Progenitor cell of endocrine pancreas (in vitro differentiated cells): ENCODE measurements at regions not wholly inside any gene's neighbourhood (a gene's known extent, or its start where the extent isn't known, plus 50 kb on each side); places are given as distances from the start of the nearest gene placed in this dataset.

Source experiments
- DNase-seq: peaks from one replicate; pipeline ENCODE4 v3.0.0; 2021; ENCODE audit warnings: low spot score; ENCODE audit not compliant: unreplicated experiment
- H3K27ac Mint-ChIP-seq: 2 replicates; pipeline ENCODE4 v1.8.0; 2021; ENCODE audit warnings: mild to moderate bottlenecking, moderate library complexity, mixed read lengths
- H3K27me3 Mint-ChIP-seq: 2 replicates; pipeline ENCODE4 v1.8.0; 2021; ENCODE audit warnings: mixed read lengths
- H3K36me3 Mint-ChIP-seq: 2 replicates; pipeline ENCODE4 v1.8.0; 2022; ENCODE audit warnings: mixed read lengths; ENCODE audit not compliant: insufficient read depth
- H3K4me1 Mint-ChIP-seq: 2 replicates; pipeline ENCODE4 v1.8.0; 2021; ENCODE audit warnings: low read depth, mixed read lengths
- H3K4me3 Mint-ChIP-seq: 2 replicates; pipeline ENCODE4 v1.8.0; 2021; ENCODE audit warnings: low read depth, mild to moderate bottlenecking, moderate library complexity, mixed read lengths
- H3K9me3 Mint-ChIP-seq: 2 replicates; pipeline ENCODE4 v1.8.0; 2021; ENCODE audit warnings: low read depth, mixed read lengths
- TF ChIP-seq, protein P1 (sequence below): fragments of 200-600 bp; sonication (generic); IDR thresholded peaks from one replicate; pipeline ENCODE4 v1.5.0; 2021; ENCODE audit warnings: antibody characterized with exemption, mild to moderate bottlenecking; ENCODE audit not compliant: unreplicated experiment

DNA sequence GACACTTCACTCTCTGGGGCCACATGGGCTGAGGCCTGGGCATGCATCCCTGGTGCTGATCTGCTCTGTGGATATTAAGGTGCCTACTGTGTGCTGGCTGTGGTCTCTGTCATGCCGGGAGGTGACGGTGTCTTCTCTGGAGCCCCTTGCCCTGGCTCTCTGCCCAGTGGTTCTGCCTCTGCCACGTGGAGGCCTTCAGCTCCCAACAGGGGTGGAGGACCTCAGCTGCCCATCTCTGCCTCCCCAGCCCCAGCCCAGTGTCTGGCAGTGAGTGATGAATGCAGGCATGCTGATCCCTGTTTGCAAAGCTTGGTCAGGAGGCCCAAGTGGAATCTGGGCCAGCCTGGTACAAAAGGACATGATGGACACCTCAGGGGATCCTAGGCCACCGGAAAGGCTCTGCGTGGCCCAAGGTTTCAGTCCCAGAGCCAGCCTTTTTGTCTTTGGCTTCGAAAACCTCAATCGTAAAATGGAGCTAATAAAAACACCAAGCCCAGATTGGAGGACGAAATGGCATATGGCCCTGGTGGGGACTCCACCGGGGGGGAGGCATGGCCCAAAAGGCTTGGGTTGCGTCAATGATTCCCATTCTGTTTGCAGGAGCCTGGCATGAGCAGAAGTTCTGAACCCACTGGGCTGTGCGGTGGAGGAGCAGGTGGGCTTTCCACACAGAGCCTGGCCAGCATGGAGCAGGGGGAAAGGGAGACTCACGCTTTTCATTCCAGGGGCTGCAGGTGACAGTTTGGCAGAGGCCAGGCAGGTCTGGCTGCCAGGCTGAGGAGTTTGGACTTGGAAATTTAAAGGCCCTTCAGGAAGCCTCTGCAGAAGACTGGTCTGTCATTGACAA is 54.7 kb upstream of the KLF13 start:
- H3K9me3 Mint-ChIP-seq, result no peaks in the 10 kb centered on the region

DNA sequence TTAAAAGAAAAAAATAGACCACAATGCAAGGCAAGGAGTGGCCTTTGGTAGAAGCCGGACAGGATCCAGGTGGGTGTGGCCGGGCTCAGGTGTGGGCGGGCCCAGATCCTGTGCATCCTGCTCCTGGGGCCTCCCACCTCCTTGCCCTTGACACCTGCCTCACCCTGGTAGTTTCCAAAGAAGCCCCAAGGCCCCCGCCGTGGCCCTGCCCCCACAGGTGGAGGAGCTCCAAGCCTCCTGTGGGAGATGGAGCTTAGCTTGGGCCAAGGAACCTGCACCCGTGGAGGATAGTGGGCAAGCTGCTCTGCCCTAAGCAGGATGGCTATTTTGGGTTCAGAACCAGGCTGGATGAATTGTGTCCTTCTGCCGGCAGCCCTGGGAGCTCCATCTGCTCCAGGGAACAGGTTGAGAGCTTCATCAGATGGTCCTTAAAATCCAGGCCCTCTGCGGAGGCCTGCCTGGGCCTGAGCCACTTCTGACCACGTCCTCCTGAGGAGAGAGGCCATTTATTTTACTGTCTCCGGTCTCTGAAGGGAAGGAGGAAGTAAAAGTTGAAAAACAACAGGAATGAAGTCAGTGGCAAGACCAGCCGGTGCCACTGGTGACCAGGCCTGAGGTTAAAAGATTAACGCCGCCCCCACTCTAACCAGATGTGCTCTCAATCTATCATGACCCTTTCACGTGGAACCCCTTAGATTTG is 53.9 kb upstream of the KLF13 start:
- Mint-ChIP-seq H3K9me3 (no peaks in the 10 kb centered on the region), H3K27me3 (no peaks in the 10 kb centered on the region), H3K36me3 (no peaks in the 10 kb centered on the region), H3K4me1 (peaks cover 5% of the 10 kb centered on the region), H3K27ac (peak overlapping the region; percentile 88), H3K4me3 (no peak overlapping the region)
- no peak for DNase-seq
- TF ChIP-seq, protein P1, sequence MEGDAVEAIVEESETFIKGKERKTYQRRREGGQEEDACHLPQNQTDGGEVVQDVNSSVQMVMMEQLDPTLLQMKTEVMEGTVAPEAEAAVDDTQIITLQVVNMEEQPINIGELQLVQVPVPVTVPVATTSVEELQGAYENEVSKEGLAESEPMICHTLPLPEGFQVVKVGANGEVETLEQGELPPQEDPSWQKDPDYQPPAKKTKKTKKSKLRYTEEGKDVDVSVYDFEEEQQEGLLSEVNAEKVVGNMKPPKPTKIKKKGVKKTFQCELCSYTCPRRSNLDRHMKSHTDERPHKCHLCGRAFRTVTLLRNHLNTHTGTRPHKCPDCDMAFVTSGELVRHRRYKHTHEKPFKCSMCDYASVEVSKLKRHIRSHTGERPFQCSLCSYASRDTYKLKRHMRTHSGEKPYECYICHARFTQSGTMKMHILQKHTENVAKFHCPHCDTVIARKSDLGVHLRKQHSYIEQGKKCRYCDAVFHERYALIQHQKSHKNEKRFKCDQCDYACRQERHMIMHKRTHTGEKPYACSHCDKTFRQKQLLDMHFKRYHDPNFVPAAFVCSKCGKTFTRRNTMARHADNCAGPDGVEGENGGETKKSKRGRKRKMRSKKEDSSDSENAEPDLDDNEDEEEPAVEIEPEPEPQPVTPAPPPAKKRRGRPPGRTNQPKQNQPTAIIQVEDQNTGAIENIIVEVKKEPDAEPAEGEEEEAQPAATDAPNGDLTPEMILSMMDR, result no peak

More for the DNA sequence above, 54.7 kb upstream of the KLF13 start:
- Mint-ChIP-seq H3K4me3 (no peak overlapping the region), H3K36me3 (no peaks in the 10 kb centered on the region), H3K4me1 (peaks cover 5% of the 10 kb centered on the region), H3K27ac (no peak overlapping the region), H3K27me3 (no peaks in the 10 kb centered on the region)
- TF ChIP-seq, protein P1, result no peak
- no peak for DNase-seq

DNA sequence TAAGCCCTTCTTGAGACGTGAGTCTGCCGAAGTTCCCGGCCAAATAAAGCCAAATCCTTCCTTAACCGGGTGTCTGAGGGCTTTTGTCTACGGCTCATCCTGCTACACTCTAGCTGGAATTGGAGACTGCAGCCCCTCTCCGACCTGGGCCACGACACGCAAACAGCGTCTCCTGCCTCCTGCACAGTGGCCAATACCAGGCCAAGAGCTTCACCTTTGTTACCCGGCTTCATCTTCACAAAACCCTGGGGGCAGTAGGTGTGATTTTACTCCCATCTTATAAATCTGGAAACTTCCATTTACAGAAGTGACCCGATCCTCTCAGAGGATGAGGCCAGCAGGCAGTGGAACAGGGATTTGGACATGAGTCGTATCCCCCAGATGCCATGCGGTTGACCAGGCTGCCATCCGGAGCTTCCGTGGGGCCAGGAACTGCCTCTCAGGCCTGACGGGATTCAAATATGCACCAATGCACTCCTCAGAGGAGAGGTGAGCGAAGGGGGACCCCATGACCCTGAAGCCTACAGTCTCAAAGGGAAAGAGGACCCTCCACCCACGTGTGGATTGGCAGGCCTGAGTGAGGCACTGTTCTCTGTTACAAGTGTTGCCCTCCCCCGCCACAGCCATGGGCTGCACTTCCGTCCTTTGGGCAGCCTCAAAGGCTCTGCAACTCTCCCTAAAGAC is 53.2 kb upstream of the KLF13 start:
- Mint-ChIP-seq H3K27ac (peak overlapping the region; percentile 88), H3K27me3 (no peaks in the 10 kb centered on the region), H3K4me3 (no peak overlapping the region), H3K4me1 (peaks cover 5% of the 10 kb centered on the region), H3K36me3 (no peaks in the 10 kb centered on the region), H3K9me3 (no peaks in the 10 kb centered on the region)
- no peak for DNase-seq
- TF ChIP-seq, protein P1, result no peak

DNA sequence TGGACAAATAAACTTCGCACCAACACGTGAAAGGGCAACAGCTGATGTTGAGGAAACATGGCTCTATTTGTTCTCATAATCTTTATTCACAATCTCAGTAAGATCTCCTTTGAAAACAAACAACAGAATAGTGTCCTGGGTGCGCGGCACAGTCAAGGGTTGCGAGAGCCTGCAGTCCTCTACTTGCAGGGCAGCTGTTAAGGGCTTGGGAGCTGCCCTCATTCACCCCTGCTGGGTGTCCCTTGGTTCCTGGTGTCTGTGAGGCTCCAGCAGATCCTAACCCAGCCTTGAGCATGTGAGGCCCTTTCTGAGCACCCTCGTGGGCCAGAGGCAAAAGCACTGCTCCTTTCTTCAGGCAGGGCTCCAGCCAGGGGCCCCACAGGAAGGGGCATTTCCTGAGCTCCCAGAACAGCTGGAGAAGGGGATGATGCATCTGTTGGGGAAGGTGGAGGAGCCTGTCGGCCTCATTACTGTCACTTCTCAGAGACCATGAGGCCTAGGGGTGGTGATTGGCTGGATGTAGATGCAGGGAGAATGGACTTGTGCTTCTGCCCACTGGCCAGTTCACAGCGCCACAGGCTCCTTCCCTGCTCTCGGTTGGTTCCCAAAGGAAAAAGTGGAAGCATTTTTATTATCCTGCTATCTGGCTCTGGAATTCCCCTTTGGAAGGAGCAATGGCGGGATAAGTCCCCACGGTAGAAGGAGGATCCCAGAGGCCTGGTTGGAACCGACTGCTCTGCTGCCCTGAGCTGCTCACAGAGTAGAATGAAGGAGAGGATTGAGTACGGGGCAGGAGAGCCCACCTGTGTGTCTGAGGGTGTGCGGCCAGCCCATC is 51.9 kb upstream of the KLF13 start:
- Mint-ChIP-seq H3K36me3 (no peaks in the 10 kb centered on the region), H3K27ac (no peak overlapping the region), H3K4me1 (peaks cover 6% of the 10 kb centered on the region), H3K27me3 (no peaks in the 10 kb centered on the region), H3K4me3 (no peak overlapping the region), H3K9me3 (no peaks in the 10 kb centered on the region)
- TF ChIP-seq, protein P1, result no peak
- DNase-seq, result no peak
